Kidney epithelial cell (primary cell): ENCODE measurements at regions not wholly inside any gene's neighbourhood (a gene's known extent, or its start where the extent isn't known, plus 50 kb on each side); places are given as distances from the start of the nearest gene placed in this dataset.

ENCODE experiments used
- DNase-seq: peaks from one replicate; pipeline ENCODE4 v3.0.0-alpha.2; 2010; ENCODE audit warnings: low read depth
- H3K27me3 ChIP-seq: 2 replicates; pipeline ENCODE4 v1.6.0; 2011; ENCODE audit warnings: low read length; ENCODE audit not compliant: control insufficient read depth, insufficient read depth
- H3K36me3 ChIP-seq: 2 replicates; pipeline ENCODE4 v1.5.1; 2011; ENCODE audit warnings: low read length; ENCODE audit not compliant: control insufficient read depth, insufficient read depth
- H3K4me3 ChIP-seq: 2 replicates; pipeline ENCODE4 v1.5.1; 2011; ENCODE audit warnings: low read depth, mild to moderate bottlenecking, control low read depth, low read length
- TF ChIP-seq, protein P1 (sequence below): IDR thresholded peaks from 2 replicates; pipeline ENCODE4 v1.5.1; 2011; ENCODE audit warnings: mild to moderate bottlenecking, moderate library complexity, low read length, control low read depth, inconsistent platforms; ENCODE audit not compliant: insufficient read depth, poor library complexity, severe bottlenecking

DNA sequence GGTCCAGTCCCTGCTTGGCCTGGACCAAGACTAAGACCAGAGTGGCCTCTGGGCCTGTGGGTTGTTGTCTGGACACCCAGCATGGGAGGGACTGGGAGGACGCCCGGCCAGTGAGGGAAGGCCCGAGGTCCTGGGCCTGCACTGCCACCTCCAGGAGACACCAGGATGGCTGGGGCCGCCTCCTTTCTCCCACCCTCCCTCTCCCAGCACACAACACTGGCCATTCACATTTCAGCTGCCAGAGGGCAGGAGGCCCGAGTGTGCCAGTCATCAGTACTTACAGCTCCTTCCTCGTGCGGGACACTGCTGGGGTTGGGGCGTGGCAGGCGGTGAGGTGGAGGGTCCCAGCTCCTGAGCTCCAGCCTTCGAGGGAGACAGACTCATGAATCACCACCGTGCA, 133.5 kb downstream of the ASB1 start:
- no peak for DNase-seq
- TF ChIP-seq, protein P1, sequence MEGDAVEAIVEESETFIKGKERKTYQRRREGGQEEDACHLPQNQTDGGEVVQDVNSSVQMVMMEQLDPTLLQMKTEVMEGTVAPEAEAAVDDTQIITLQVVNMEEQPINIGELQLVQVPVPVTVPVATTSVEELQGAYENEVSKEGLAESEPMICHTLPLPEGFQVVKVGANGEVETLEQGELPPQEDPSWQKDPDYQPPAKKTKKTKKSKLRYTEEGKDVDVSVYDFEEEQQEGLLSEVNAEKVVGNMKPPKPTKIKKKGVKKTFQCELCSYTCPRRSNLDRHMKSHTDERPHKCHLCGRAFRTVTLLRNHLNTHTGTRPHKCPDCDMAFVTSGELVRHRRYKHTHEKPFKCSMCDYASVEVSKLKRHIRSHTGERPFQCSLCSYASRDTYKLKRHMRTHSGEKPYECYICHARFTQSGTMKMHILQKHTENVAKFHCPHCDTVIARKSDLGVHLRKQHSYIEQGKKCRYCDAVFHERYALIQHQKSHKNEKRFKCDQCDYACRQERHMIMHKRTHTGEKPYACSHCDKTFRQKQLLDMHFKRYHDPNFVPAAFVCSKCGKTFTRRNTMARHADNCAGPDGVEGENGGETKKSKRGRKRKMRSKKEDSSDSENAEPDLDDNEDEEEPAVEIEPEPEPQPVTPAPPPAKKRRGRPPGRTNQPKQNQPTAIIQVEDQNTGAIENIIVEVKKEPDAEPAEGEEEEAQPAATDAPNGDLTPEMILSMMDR = no peak
- Histone ChIP-seq H3K27me3 (no peaks in the 10 kb centered on the region), H3K4me3 (no peak overlapping the region), H3K36me3 (no peaks in the 10 kb centered on the region)

DNA sequence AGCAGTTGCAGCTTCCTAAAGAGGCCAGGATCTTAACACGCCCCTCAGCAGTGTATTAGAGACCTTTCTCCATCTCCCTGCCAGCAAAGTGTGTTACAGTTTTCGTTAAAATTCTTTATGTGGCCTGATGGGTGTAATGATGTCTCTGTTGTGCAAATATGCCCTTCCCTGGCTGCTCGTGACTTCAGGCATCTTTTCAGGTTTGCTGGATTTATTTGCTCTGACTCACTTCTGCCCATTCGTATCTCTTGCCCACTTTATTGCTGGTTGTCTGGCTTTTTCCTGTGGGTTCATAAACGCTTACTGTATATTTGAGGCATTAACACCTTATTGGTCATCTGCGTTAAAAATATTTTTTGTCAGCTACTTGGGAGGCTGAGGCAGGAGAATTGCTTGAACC, 134.5 kb downstream of the ASB1 start:
- no peaks in the 10 kb centered on the region for H3K36me3 ChIP-seq
- no peak for DNase-seq
- no peak overlapping the region for H3K4me3 ChIP-seq
- TF ChIP-seq, protein P1 = no peak
- H3K27me3 ChIP-seq = no peaks in the 10 kb centered on the region

DNA sequence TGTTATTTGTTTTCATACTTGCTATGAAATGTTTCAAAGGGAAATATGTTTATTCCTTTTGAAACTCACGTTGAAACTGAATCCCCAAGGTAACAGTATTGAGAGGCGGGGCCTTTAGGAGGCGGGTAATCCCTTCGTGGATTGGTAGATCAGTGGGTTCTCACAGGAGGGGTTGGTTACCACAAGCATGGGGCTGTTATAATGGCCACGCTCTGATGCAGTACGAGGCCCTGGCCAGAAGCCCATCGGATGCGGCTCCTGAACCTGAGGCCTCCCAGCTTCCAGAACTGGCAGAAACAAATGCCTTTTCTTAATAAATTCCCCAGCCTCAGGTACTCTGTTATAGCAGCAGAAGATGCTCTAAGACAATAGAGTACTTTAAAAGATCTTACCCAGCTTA, 135.7 kb downstream of the ASB1 start:
- no peaks in the 10 kb centered on the region for H3K36me3 ChIP-seq
- no peak for DNase-seq
- no peak overlapping the region for H3K4me3 ChIP-seq
- TF ChIP-seq, protein P1 = no peak
- H3K27me3 ChIP-seq = no peaks in the 10 kb centered on the region

DNA sequence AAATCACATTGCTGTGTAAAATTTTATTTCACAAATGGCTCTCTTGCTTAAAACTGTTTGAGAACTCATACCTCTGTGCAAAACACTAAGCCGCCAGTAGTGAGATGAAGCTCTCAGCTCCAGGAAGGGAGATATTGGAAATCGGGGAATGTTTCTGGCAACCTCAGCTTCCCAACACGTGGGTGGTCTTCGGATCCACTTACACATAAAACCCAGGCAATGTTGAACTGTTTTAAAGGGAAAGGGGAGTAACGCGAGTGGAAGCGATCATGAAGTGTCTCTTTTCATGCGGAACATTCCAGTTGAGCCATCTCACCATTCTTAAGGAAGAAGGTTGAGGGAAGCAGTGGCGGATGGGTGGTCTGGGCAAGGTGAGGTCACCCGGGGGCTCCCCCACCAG, 136.8 kb downstream of the ASB1 start:
- Histone ChIP-seq H3K4me3 (no peak overlapping the region), H3K27me3 (no peaks in the 10 kb centered on the region), H3K36me3 (no peaks in the 10 kb centered on the region)
- TF ChIP-seq, protein P1 = no peak
- no peak for DNase-seq

DNA sequence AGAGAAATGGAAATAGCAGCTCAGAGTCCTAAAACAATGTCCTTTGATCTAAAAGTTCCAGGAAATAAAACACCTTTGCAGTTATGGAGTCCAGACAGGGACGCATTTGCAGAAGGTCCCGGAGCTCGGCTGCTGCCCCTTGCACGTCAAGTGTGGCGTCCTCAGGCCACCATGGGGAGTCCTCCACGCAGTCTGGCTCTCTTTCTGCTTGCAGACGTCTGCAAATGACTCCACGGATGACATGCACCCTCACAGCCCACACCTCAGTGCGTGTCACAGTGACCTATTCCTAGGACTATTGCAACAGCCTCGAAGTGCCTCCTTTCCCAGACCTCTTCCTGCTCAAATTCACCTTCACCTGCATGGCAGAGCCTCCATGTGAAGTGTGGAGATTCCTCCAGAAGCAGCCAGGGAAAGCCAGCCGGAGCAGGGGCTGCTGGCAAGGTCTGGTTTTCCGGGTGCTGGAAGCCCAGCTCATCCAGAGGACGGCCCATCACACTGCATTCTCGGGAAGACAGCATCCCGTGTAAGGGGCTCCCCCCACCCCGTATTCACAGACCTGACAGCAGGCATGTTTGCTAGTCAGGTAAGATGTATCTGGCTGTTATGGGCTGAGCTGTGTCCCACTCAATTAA, 137.7 kb downstream of the ASB1 start:
- no peaks in the 10 kb centered on the region for H3K27me3 ChIP-seq
- H3K36me3 ChIP-seq = no peaks in the 10 kb centered on the region
- H3K4me3 ChIP-seq = no peak overlapping the region
- TF ChIP-seq, protein P1 = no peak
- DNase-seq = no peak

DNA sequence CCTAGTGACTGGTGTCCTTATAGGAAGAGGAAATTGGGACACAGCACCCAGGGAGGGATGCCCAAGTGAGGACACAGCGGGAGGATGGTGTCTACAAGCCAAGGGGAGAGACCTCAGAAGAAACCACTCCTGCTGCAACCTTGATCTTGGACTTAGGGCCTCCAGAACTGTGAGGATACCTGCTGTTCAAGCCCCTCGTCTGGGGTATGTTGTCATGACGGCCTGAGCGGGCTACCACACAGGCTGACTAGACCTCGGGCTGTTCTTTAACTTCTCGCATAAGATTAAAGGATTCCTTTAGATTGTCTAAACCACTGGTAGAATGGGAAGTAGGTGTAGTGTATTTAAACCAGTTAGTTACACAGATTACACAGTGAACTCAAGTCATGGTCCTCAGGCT, 138.3 kb downstream of the ASB1 start:
- Histone ChIP-seq H3K4me3 (no peak overlapping the region), H3K27me3 (no peaks in the 10 kb centered on the region), H3K36me3 (no peaks in the 10 kb centered on the region)
- TF ChIP-seq, protein P1 = no peak
- DNase-seq = no peak
